AG09319 (cell line): ENCODE measurements at regions not wholly inside any gene's neighbourhood (a gene's known extent, or its start where the extent isn't known, plus 50 kb on each side); places are given as distances from the start of the nearest gene placed in this dataset.

Experiments
- DNase-seq: peaks from one replicate; pipeline ENCODE4 v3.0.0-alpha.2; 2010; ENCODE audit warnings: low read depth; ENCODE audit errors: extremely low read depth
- CTCF ChIP-seq: IDR thresholded peaks from 2 replicates; pipeline ENCODE4 v1.5.1; 2011; ENCODE audit warnings: low read depth, mild to moderate bottlenecking, inconsistent platforms, low read length, moderate library complexity

GRCh38 chr6:140354296-140354695, 979.8 kb upstream of the CITED2 start:
- DNase-seq, result no peak
- TF ChIP-seq CTCF, result no peak

GRCh38 chr6:140353536-140353935, 979.1 kb upstream of the CITED2 start:
- TF ChIP-seq CTCF, result no peak

GRCh38 chr6:140346428-140346827, 972.0 kb upstream of the CITED2 start:
- DNase-seq, result no peak
- no peak for TF ChIP-seq CTCF

More at GRCh38 chr6:140353536-140353935, 979.1 kb upstream of the CITED2 start:
- no peak for DNase-seq

GRCh38 chr6:140345935-140346334, 971.5 kb upstream of the CITED2 start:
- no peak for DNase-seq
- TF ChIP-seq CTCF, result no peak

- no peak for DNase-seq
- TF ChIP-seq CTCF, result no peak
Observed at GRCh38 chr6:140344142-140344913, 969.9 kb upstream of the CITED2 start.

- no peak for DNase-seq
- no peak for TF ChIP-seq CTCF
Observed at GRCh38 chr6:140343128-140343527, 968.7 kb upstream of the CITED2 start.

- DNase-seq, result no peak
- no peak for TF ChIP-seq CTCF
Observed at GRCh38 chr6:140341272-140341671, 966.8 kb upstream of the CITED2 start.
